Inflammatory macrophage treated with lipopolysaccharide for 4 hours (primary cell): ENCODE measurements at regions not wholly inside any gene's neighbourhood (a gene's known extent, or its start where the extent isn't known, plus 50 kb on each side); places are given as distances from the start of the nearest gene placed in this dataset.
"Not testable (repeated sequence)": the region's sequence is repeated elsewhere in the genome, so short reads cannot be mapped to it uniquely, and the experiment has no call there.

Source experiments
- DNase-seq: peaks from one replicate; pipeline ENCODE4 v3.0.0-alpha.2; 2020

DNA sequence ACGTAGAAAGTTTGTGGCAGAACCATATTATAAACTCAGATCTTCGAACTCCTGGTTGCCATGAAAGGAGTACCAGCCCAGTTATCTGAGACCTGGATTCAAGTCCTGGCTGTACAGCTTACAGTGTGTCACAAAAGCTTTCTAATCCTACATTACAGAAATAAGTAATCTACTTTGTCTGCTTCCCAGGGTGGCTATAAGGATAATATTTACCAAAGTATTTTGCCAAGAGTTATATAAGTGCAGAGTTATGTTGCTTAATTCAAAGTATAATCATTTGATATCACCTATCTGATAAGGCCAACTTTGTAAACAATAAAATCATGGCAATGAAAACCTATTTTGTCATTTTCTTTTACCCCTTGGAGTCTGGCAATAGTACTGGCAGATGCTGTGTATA lies 381.6 kb downstream of the NDFIP2 start:
- no peak for DNase-seq

DNA sequence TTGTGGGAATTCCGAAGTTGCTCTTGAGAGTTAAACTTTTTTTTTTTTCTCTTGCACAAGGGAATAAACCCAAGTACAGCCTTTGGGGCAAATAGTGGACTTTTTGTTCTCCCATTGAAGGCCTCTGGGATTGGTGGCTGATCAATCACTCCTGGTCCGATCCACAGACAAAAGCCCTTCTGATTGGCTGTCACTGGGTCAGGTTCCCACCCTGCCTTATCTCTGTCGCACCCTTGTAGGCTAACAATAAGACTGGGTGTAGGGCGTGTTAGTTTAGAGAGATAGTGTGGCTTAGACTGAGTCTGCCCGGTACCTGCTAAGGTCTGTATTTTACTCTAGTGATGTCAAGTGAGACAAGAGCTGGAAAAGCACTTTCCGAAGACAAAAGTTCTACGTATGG lies 380.8 kb downstream of the NDFIP2 start:
- DNase-seq: no peak

DNA sequence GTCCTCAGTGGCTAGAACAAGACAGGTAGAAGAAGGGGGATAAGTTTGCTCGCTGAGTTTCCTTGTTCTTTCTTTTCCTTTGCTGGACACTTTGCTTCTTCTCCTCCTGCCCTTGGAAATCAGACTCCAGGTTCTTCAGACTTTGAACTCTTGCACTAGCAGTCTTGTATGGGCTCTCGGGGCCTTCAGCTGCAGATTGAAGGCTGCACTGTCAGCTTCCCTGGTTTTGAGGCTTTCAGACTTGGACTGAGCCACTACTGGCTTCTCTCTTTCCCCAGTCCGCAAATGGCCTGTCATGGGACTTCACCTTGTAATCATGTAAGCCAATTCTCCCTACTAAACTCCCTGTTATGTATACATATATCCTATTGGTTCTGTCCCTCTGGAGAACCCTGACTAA lies 379.8 kb downstream of the NDFIP2 start:
- DNase-seq: no peak

DNA sequence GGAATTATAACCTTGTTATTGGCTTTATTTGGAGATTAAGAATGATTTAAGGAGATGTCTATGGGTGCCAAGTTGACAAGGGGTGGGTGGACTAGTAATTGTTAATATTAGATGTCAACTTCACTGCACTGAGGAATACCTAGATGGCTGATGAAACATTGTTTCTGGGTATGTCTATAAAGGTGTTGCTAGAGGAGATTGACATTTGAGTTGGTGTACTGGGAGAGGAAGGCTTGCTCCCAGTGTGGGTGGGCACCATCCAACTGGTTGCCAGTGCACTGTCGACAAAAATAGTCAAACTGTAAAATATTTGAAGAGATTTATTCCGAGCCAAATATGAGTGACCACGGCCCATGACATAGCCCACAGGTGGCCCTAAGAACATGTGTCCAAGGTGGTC lies 378.8 kb downstream of the NDFIP2 start:
- no peak for DNase-seq

DNA sequence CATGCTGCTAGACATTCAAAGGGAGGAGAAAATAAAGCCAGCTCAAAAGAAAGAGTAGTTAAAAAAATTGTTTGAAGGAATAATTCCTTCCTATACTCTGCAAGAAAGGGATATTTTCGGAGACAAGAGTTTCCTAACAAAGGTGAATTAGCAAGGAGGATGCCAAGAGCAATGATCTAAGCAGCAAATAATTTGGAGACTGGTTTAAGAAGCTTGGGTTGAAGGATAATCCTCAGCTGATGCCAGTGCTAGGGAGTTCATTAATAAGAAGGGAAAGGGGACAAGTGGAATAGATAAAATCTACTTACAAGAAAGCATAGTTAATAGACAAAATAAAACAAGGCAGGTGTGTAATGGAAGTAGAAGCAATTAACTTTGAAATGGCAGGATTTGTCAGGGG lies 372.3 kb downstream of the NDFIP2 start:
- DNase-seq: no peak

DNA sequence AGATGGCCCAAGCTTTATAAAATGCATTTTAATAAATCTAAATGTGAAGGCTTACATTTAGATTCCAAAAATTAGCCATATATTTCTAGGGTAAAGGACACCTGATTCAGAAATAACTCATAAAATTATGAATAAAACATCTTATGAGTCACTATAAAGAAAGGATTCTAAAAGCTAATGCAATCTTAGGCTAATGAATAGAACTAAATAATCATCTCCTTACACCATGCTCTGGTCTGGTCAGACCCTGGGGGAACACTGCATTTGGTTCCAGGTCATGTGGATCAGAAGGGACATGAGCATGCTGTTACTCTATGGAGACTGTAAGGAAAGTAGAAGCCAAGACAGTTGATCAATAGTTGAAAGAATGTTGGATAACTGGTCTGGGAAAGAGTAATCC lies 370.4 kb downstream of the NDFIP2 start:
- no peak for DNase-seq

DNA sequence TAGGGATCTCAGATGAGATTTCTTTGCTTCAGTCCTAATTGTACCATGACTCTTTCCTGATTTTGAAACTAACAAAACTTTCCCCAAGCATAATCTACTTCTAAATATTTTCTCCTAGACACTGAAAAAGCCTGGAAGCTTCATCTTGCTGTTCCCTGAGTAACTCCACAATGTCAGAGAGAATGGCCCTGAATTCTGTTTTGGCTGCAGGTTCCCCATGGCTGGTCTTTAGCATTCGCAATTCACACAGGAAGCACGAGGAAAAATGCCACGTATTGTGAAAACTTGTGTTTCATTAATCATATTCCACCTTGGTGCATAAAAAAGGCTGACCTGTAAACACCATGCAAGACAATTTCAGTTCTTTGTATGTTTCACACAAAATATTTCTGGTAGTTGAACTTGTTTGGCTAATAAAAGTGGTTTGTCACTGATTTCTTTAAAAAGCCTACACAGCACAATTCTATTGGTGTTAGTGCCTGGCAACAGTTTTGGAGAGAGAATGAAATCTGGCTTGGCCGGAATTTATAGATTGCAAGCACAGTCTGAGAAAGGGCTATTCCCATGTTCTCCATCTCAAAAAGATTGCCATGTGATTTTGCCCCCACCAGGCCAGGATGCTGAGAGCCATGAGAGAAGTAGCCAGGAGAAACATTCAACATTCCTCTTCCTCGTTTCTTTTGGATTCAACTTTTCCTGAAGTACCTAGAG lies 367.1 kb downstream of the NDFIP2 start:
- no peak for DNase-seq

DNA sequence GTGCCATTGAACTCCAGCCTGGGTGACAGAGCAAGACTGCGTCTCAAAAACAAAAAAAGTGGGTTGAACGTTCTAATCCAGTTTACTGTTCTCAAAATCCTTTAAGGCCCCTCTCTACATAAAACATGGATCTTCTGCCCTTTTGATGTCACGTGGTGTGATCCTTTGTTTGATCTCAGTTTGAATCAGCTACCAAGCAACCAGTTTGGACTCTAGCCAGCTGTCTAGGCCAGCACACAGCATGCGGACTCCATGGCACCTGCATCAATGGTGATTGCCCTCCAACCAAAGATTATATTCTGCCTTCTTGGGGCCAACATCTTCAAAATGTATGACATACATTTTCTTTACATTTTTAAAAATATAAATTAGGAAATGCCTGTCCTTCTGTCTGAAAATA lies 365.4 kb downstream of the NDFIP2 start:
- DNase-seq: no peak

DNA sequence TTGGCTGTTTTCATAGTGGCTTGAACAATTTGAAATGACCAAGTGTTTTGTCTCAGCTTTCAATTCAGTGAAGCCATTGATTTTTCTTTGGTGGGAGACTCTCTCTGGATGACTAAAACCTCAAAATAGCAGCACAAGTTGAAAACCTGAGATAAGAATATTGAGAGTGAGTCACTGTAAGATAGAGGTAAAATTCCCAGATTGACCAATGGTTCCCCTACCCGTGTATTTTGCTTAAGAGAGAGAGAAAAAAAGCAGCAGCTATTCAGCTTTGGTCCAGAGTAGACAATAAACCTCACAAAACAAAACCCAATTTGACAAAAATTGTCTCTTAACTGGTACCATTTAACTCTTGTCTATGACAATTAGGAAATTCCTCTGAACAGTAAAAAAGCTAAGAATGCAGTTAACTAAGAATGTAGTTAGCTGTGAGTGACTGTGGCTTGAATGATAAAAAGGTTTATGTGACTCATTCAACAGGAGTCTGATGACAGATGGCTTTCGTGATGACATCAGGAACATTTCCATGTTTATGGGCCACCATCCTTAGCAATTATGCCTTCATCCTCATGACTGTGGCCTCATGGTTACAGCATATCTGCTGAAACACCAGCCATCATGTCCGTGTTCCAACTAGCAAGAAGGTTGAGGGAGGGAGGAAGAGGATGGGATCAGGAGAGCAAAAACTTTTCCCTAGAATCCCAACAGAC lies 356.9 kb downstream of the NDFIP2 start:
- DNase-seq: peak; percentile 16

DNA sequence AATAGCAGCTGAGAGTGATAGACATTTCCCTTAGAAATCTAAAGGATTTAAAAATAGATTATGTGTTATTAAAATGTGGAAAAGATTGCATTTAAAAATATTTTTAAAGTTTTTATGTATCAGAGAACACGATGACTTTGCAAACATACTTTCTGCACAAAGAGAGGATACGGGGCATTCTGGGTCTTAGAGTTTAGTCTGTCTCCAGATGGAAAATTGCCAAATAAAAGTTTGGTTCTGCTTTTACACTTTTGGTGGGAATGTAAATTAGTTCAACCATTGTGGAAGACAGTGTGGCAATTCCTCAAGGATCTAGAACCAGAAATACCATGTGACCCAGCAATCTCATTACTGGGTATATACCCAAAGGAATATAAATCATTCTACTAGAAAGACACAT lies 355.2 kb downstream of the NDFIP2 start:
- not testable (repeated sequence) for DNase-seq

DNA sequence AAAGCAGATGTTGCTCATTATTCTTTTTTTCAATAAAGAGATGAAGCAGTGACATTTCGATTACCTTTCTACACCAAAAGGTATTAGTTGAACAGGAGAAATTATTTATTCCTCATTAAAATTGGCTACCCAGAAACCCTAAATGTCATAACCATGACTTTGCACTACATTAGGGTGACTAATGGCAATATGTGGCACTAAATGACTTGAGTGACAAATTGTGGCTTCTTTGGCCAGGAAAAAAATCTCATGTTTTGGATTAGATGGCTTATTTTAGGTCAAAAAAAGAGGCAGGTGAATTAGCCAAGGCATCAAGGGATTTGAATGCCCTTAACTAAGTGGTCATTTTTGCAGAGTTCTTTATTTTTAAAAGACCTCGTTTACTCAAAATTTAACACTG lies 353.9 kb downstream of the NDFIP2 start:
- no peak for DNase-seq

DNA sequence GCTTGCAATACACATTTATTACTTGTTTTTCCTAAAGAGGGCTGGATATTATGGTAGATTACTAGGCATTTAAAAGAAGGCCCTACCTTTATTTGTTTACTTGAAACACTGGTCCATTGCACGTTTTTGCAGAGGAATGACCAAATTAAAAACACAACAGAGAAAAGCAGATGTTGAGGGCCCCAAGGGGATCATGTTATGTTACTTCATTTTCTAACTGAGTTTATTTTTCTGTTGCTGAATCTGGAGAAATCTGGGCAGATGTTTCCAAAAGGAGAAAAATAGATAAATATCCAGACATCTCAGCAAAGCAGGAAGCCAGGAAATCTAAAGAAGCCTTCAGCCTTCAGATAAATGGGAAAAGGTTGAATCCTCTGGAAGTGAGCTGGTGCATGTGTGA lies 353.0 kb downstream of the NDFIP2 start:
- DNase-seq: no peak

DNA sequence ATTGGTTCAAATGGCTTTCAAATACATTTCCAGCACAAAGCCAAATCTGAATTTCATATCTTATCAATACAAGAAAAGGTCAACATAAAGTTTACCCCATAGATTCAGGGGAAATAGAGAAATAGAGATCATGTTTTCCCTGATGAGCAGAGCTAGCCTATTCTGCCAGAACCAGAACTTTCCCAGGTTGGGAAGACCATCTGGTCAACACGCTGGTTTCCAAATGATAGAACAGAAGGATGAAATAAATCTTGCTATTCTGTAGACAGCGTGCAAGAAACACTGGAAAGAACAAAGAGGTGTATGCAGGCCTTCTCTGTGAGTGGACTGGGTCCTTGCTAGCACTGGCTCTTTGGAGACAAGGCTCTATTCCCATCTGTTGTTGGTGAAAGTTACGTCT lies 350.6 kb downstream of the NDFIP2 start:
- DNase-seq: no peak

DNA sequence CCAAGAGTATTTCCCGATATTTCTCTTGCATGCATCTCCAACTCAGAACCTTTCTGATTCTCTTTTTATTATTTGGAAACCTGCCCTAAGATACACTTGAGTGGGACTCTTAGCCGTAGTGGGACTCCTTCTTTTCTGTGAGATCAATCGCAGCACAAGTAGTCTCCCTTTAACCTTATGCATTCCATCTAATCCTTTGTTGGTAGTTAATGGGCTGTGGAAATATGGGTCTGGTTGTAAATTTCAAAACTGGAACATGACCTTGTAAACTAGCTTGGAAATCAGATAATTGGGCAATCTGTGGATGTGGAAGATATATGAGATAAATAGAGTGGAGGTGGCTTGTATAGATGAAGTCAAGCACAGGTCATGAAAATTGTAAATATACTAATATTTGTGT lies 350.0 kb downstream of the NDFIP2 start:
- DNase-seq: no peak

DNA sequence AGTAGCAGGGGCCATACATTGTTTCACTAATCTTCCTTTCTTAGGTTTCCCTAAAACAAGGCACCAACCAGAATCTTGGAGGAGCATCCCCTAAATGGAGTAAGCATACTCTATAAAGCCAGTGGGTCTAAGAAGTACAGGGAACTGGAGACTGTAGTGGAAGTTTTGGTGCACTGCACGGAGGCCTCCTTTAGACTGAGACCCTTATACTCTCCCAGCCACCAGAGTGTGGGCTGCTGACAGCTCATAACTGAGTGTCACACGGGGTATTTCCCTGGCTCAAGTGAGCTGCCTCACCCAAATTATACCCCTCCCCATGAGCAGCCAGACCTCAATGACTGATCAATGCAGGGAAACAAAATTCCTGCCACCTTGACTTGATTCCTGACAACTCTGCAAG lies 349.5 kb downstream of the NDFIP2 start:
- DNase-seq: no peak

DNA sequence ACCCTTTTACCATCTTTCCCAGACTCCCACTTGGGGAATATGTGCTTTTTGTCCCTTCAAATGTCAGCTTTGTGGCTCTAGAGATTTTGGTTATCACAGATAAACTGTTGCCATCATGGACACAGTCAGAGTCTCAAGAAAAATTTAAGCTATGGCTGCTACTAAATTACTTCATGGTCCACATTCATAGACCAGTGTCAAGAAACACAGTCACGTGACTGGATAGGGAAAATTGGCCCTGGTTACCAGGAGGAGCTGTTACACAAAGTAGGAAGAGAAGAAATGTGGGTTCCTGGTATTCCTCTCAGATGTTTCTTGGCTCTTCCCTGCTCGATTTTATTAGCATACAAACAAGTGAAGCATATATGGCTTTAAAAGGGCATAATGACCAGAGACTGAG lies 348.9 kb downstream of the NDFIP2 start:
- no peak for DNase-seq

DNA sequence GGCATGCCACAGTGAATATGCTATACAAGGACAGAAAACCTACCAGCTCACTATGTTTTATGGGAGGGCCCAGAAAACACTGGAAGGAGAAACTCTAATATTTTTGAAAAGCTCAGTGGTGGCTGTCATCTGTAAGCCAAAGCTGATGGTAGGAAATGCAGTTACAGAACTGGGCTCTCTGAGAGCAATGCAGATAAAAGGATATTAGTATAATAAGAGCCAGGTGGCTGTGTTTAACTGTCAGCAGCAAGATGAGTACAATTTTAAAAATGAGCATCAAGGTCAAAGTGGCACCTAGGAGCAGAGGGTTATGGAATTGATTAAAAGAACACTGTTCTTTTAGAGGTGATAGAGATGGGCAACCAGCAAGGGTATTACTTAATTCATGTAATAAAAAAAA lies 345.0 kb downstream of the NDFIP2 start:
- no peak for DNase-seq

DNA sequence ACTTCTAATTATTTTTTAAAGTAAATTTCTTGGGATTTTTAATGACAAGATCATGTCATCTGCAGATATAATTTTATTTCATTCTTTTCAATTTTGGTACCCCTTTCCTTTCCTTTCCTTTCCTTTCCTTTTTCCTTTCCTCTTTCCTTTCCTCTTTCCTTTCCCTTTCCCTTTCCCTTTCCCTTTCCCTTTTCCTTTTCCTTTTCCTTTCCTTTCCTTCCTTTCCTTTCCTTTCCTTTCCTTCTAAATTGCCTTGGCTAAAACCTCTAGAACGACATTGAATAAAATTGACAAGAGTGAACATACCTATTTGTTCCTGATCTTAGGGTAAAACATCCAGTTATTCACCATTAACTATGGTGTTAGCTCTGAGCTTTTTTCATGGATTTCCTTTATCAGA lies 334.1 kb downstream of the NDFIP2 start:
- DNase-seq: no peak

DNA sequence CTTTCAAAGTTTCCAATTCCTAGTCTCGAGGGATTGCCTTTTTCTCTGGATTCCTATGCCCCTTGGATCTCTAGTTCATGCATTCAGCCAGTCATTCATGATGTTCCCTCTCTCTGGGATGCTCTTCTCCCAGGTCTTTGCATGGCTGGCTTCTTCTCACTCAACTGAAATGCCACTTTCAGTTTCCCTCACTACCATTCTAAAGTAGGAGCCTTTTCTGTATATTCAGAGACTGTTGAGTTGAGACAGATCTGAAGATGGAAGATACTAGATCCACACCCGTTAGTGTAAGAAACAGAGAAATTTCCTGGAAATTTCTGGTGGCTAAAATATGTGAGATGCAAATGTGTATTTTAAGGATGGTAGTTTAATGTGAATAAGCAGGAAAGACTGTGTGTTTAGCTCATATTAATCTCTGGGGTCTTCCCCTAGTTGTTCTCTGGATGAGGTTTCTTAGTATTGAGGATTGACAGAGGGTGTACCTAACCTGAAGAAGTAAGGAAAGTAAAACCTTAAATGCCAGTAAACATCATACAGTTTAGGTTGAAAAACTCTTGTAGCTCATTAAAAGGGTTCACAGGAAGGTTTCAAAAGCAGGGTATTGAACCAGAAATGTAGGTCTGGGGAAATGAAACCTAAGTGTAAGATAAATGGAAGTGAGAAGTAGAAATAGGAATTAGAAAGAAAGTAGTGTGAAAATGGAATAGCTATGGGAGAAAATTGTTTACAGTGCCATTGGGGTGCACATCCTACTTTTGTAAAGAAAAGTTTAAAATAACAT lies 331.3 kb downstream of the NDFIP2 start:
- peak; percentile 62 for DNase-seq

DNA sequence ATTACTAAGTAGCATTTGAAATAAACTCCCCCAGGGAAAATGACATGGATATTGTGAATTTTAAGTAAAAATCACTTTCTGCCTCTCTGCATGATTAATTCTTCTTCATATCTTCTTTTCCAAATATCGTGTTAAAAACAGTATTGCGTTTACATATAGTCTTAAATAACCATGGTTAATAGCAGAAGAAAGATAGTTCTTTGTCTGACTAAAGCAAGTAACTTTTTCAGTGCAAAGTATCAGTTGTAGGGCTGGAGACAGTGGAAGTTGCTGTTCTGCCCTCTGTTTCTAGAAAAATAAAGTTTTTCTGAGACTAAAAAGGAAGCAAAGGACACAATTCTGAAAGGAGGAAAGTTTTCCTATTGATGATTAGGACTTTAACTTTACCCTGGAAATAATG lies 330.2 kb downstream of the NDFIP2 start:
- no peak for DNase-seq

DNA sequence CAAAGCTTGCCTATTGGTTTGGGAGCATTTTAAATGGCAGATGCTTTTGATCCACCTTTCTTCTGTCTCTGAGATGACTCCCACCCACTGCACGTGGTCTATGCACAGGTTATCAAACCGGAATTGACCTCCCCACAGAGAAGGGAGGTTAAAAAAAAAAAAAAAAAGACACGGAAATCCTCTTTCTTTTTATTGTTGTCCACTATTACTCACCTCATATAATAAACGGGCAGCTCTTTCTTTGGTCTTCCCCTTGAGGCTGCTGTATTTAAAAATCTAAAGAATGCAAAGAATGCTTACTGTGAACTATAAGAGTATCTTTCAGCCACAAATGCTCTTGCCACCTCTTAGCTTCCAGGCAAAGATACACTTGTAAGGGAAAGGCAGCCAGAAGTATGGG lies 329.7 kb downstream of the NDFIP2 start:
- DNase-seq: no peak

DNA sequence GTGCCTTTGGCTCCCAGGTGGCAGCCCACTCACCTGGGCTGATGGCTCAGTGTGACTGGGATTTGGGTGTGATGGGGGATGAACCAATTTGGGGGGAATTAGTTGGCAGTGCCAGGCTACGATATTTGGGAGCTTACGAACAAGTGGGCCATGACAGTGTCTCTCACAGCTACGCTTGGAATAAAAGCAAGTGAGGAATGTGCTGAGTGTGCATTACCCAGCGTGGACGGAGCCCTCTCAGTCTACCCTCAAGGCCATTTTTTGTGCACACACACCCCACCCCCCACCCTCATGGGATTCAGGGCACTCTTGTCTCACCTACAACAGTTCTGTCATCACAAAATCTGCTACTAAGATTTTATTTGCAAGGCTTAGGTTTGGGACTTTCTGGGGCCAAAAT lies 329.1 kb downstream of the NDFIP2 start:
- no peak for DNase-seq

DNA sequence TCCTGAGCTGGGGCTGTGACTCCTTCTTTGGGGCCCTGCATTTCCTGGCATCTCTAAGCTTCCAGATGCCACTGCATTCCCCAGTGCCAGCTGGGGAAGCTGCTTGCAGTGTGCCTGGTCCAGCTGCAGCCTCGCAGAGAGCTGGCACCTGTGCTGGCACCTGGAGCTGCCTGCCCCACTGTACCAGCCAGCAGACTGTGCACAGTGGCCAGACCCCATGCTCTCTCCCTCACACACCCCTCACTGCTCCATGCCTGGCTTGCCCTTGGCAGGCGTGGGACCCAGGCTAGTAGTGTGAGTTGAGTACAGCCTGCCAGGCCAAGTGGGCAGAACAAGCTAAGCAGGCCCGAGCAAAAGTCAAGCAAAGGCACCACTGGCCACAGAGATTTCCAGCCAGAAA lies 327.5 kb downstream of the NDFIP2 start:
- no peak for DNase-seq

DNA sequence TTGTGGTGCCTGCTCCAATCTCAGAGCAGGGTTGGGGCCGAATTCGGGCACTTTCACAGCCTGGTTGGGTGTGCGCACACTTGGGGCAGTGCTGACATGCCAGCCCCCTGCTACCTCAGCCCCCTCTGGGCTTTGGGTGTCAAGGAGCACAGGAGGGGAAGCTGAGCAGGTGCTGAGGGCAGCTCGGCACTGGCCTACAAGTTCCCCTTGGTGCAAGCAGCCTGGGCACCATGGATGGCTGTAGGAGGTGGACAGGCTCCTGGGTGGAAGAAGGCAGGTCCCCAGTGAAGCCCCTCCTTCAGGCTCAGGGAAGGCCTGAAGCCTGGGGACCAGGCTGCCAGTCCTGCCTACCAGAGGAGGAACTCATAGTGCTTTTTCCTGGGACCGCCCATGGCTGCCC lies 326.6 kb downstream of the NDFIP2 start:
- no peak for DNase-seq
